Fibroblast of skin of abdomen (primary cell): ENCODE measurements at regions not wholly inside any gene's neighbourhood (a gene's known extent, or its start where the extent isn't known, plus 50 kb on each side); places are given as distances from the start of the nearest gene placed in this dataset.

Experiments
- DNase-seq: peaks from one replicate; pipeline ENCODE4 v3.0.0-alpha.2; 2013

DNA sequence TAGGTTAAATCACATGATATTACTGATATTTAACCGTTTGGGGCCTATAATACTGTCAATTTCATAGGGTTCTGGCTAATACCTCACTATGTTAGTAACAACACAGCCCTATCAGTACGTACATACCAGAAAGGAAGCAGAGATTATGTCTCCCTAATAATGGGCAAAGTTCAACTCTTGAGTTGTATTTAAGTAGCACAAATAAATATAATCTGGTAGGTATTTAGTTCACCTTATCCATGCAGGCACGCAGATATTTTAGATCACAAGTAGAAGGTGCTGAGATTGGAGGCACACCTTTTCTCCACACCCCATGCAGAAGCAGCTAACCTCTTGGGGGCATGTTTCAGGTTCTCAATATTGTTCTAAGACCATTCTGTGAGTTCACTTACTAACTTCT, 118.9 kb downstream of the IRS1 start:
- DNase-seq = no peak

GRCh38 chr2:226679389-226680065, 120.1 kb downstream of the IRS1 start:
- no peak for DNase-seq

DNA sequence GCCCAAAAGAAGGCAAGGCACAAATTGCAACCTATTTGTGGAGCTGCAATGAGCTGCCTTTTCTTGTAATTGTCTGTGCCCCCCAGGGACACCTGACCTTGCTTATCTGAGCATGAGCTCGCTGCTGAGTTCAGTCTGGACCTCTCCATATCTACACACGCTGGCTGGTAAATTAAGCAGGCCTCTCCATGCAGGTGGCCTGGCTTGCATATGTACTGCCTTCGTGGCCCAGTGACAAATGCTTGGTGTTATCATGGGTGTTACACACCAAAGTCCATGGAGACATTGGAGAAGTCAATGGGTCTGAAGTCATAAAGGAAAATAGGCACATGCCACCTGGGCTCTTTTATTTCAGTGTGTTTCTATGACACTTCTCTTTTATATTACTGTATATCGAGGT, 121.2 kb downstream of the IRS1 start:
- no peak for DNase-seq

GRCh38 chr2:226677080-226677479, 122.5 kb downstream of the IRS1 start:
- no peak for DNase-seq

GRCh38 chr2:226676618-226677017, 123.0 kb downstream of the IRS1 start:
- no peak for DNase-seq

GRCh38 chr2:226674123-226674522, 125.5 kb downstream of the IRS1 start:
- no peak for DNase-seq

DNA sequence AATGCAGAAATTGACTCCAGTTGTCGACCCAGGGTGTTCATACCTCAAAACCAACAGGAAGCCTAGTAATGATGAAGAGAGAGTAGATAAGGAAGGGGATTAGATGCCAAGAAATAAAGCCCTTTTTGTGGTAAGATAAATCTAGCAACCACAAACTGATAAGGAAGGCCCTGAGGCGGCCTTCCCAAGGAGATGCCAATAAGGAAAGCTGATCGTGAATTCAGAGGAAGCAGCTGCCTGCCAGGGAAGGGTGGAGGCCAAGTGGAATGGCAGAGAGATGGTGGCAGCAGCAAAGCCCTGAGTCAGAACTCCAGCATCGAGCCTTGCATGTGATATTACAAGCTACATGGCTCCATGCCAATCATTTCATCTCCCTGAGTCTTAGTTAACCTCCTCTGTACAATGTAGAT, 126.3 kb downstream of the IRS1 start:
- DNase-seq = peak; percentile 77

DNA sequence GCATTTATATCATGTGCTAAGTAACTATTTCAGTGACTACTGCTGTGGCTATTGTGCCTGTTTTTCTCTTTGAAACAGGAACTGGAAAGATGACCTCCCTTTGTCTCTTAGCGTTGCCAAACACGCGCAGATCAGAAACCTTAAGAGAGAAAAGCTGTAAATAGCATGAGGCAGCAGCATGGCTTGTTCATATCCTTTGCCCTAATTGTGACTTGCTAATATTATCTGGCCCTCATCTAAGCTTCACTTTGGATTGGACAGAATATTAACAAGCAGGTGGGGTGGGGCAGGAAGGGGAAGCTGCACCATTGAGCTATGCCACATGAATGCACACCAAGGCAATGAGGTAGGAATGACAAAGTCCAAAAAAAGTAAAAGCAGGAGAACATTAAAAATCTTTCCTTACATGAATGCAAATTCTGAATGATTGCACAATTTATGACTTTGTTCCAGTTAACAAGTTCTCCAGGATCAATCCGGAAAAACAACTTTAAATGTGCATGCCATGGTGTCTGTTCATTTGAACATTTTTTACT, 128.4 kb downstream of the IRS1 start:
- DNase-seq = no peak

- DNase-seq = no peak
Measured at GRCh38 chr2:226669905-226670304, 129.7 kb downstream of the IRS1 start.

DNA sequence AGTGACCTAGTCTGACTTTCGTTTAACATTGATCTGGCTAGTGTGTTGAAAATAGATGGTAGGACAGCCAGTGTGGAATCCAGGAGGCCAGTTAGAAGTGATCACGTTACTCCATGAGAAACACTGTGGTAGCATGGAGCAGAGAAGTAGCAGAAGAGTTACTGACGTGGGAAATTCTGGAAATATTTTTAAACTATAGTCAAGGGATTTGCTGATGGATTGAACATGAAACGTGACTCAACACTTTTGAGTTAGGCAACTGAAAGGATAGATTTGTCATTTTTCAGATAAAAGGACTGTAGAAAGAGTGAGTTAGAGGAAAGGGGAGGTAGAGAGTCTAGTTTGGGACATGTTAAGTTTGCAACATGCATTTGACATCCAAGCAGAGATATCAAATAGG, 130.4 kb downstream of the IRS1 start:
- peak; percentile 27 for DNase-seq

- DNase-seq = no peak
Measured at GRCh38 chr2:226667736-226668135, 131.9 kb downstream of the IRS1 start.

GRCh38 chr2:226665306-226665831, 134.3 kb downstream of the IRS1 start:
- DNase-seq = no peak

DNA sequence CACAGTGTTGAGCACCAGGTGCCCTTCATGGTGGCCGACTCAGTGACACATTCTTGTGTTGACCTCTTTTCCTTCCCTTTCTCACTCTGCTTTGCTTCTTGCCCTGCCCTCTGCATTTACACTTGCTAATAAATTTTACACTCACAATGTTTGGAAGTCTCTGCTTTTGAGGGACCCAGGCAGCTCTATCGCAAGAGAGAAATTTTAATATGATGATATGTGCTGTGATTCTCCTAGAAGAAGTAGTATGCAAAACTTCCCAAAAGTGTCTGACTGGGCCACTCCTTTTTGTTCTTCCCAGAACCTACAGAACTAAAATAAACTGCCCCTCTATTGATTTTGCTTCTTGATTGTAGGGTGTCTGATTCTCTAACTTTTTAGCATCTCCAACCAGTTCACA, 135.0 kb downstream of the IRS1 start:
- no peak for DNase-seq

- no peak for DNase-seq
Measured at GRCh38 chr2:226664140-226664539, 135.5 kb downstream of the IRS1 start.

DNA sequence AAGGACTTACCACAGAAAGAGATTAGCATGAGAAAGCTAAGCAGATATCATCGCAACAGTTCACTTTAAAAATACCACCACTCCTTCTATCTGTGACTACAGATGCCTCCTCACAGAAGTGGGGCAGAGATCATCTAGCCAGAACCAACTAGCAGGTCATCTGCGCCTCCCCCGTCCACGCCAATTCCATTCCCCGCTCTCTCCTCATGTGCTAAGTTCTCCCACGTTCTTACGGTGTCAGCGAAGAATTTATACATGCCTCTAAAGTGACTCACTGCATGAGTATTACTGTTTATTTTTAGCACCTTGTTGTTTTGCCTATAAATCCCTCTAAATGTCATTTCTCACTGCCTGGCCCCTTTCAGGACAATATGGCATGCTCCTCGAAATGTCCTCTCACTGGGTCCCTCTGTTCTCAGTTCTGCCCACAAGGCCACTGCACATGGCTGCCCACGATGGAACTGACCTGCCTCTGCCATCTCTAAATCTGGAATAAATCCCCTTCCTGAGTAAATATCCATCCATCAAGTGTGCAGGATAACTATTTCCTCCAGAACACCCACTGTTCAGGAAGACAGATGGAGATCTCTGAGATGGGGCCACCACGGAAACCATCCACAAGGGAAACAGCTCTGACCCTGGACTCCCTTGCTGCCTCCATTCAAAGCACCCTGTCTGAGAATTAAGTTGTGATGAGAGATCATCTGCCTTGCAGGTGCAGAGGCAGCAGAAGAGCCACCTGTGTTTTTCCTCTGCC, 137.7 kb downstream of the IRS1 start:
- peak; percentile 82 for DNase-seq

GRCh38 chr2:226660526-226660925, 139.1 kb downstream of the IRS1 start:
- peak; percentile 77 for DNase-seq

DNA sequence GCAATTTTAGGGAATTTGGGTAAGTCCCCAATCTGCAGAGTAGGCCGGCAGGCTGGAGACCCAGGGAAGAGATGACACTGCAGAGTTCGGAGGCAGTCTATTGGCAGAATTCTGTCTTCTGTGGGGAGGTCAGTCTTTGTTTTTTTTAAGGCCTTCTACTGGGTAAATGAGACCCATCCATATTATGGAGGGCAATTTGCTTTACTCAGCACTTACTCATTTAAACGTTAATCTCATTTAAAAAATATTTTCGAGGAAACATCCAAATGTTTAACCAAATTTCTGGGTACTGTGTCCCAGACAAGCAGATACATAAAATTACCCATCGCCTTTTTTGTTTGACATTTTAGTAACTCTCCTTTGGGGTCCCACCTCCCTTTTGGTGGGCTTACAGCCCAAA, 139.5 kb downstream of the IRS1 start:
- no peak for DNase-seq

GRCh38 chr2:226659410-226659809, 140.2 kb downstream of the IRS1 start:
- DNase-seq = no peak

DNA sequence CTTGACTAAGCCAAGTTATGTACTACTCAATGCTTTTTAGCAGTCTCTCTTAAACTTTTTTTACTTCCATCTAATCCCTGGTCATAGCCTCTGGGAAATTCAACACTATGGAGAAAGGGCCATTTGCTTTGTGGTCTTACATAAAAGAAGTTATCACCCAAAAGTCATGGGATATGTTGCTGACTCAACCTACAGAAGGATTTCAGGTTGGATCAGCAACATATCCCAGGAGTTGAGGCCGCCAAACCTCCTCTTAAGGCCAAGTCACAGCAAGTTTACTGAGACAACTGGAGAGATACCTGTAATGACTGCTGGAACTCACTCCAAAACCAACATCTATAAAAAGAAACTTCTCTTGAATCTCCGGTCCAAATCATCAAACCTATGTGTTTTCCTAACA, 141.1 kb downstream of the IRS1 start:
- no peak for DNase-seq

- DNase-seq = no peak
Measured at GRCh38 chr2:226657340-226658053, 142.1 kb downstream of the IRS1 start.

GRCh38 chr2:226656367-226656766, 143.3 kb downstream of the IRS1 start:
- no peak for DNase-seq

GRCh38 chr2:226655871-226656270, 143.7 kb downstream of the IRS1 start:
- DNase-seq = no peak
